ENCODE measurements at regions not wholly inside any gene's neighbourhood (a gene's known extent, or its start where the extent isn't known, plus 50 kb on each side); places are given as distances from the start of the nearest gene placed in this dataset.
A peak's percentile ranks its signal among the peaks of the same experiment; 100 is the strongest.

DNA sequence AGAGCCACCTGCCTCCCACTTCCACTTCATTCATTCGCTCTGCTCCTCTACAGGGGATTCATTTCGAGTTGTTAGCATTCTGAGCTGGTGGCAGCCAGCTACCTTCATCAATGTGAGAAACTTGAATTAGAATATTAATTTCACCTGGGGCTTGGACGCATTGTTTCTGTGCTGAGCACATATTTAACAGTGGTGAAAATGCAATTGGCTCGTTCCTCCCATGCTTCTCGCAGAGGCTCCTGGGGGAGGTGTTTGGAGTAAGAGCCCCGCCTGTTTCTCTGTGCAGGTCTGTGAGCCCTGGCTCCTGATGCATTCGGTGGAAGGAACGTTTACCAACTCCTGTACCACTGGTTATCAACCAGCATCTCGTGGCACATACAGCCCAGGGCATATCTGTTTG, 141.5 kb downstream of the AACS start:
- Histone ChIP-seq H3K4me1 (ENCODE audit: control insufficient read depth in 2 of 3, insufficient read depth in 2 of 3, low read depth in 1 of 3, low read length in 3 of 3) (no peaks in the 10 kb centered on the region), H3K9me3 (ENCODE audit: control insufficient read depth in 2 of 3, insufficient read depth in 1 of 3, low read length in 3 of 3) (no peaks in the 10 kb centered on the region), H3K27me3 (ENCODE audit: control insufficient read depth, insufficient read depth, low read length) (no peaks in the 10 kb centered on the region), H3K9ac (ENCODE audit: low read length in 3 of 3) (no peak overlapping the region), H3K4me3 (ENCODE audit: low read length in 3 of 3) (no peak overlapping the region), H3K36me3 (ENCODE audit: control insufficient read depth in 2 of 3, insufficient read depth in 3 of 3, low read length in 3 of 3) (no peaks in the 10 kb centered on the region), H3K27ac (ENCODE audit: low read depth in 2 of 2, low read length in 2 of 2) (no peak overlapping the region)
- TF ChIP-seq, protein P1, sequence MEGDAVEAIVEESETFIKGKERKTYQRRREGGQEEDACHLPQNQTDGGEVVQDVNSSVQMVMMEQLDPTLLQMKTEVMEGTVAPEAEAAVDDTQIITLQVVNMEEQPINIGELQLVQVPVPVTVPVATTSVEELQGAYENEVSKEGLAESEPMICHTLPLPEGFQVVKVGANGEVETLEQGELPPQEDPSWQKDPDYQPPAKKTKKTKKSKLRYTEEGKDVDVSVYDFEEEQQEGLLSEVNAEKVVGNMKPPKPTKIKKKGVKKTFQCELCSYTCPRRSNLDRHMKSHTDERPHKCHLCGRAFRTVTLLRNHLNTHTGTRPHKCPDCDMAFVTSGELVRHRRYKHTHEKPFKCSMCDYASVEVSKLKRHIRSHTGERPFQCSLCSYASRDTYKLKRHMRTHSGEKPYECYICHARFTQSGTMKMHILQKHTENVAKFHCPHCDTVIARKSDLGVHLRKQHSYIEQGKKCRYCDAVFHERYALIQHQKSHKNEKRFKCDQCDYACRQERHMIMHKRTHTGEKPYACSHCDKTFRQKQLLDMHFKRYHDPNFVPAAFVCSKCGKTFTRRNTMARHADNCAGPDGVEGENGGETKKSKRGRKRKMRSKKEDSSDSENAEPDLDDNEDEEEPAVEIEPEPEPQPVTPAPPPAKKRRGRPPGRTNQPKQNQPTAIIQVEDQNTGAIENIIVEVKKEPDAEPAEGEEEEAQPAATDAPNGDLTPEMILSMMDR (IDR thresholded peaks at IDR 0.05; ENCODE audit: borderline replicate concordance, extremely low read depth, insufficient read depth), result no peak
- intact Hi-C loops (cut with DNase I), result no loop called here
- DNase-seq (no peak), FAIRE-seq (no peak)

DNA sequence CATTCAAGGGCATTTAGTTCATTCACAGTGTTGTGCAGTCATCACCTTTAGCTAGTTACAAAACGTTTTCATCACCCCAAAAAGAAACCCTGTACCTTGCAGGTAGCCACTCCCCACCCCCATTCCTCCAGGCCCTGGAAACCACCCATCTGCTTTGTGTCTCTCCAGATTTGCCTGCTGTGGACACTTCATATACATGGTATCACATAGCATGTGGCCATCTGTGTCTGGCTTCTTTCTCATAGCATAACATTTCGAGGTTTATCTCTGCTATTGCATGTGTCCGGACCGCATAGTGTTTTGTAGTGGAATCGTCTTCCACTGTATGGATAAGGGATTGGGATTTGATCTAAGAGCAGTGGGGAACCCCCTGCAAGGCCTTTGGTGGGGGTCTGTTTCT, 143.1 kb downstream of the AACS start:
- H3K9ac ChIP-seq (ENCODE audit: low read length in 3 of 3), result no peak overlapping the region
- no peak overlapping the region for H3K4me3 ChIP-seq (ENCODE audit: low read length in 3 of 3)
- H3K9me3 ChIP-seq (ENCODE audit: control insufficient read depth in 2 of 3, insufficient read depth in 1 of 3, low read length in 3 of 3), result no peaks in the 10 kb centered on the region
- DNase-seq (no peak), FAIRE-seq (no peak)
- no peaks in the 10 kb centered on the region for H3K27me3 ChIP-seq (ENCODE audit: control insufficient read depth, insufficient read depth, low read length)
- H3K4me1 ChIP-seq (ENCODE audit: control insufficient read depth in 2 of 3, insufficient read depth in 2 of 3, low read depth in 1 of 3, low read length in 3 of 3), result no peaks in the 10 kb centered on the region
- H3K27ac ChIP-seq (ENCODE audit: low read depth in 2 of 2, low read length in 2 of 2), result no peak overlapping the region
- intact Hi-C loops (cut with DNase I), result no loop called here
- H3K36me3 ChIP-seq (ENCODE audit: control insufficient read depth in 2 of 3, insufficient read depth in 3 of 3, low read length in 3 of 3), result no peaks in the 10 kb centered on the region
- TF ChIP-seq, protein P1 (IDR thresholded peaks at IDR 0.05; ENCODE audit: borderline replicate concordance, extremely low read depth, insufficient read depth), result no peak

DNA sequence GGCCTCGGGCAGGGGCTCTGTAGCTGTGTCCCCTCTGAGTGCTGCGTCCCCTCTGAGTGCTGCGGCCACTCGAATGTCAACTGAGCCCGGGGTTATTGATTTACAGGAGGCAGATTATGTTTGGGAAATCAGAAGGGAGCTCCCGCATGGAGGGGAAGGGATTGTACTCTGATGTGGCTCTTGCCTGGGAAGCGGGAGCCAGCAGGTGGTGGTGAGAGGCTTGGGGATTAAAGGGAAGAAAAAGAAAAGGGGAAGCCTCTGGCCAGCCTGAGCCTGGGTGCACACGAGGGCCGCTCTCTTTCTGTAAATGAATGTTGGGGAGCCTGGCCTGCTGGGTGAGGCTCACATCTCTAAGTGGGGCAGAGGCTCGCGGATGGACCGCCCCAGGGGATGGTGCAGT, 143.7 kb downstream of the AACS start:
- Histone ChIP-seq H3K9ac (ENCODE audit: low read length in 3 of 3) (no peak overlapping the region), H3K9me3 (ENCODE audit: control insufficient read depth in 2 of 3, insufficient read depth in 1 of 3, low read length in 3 of 3) (no peaks in the 10 kb centered on the region), H3K27me3 (ENCODE audit: control insufficient read depth, insufficient read depth, low read length) (no peaks in the 10 kb centered on the region), H3K36me3 (ENCODE audit: control insufficient read depth in 2 of 3, insufficient read depth in 3 of 3, low read length in 3 of 3) (no peaks in the 10 kb centered on the region), H3K4me1 (ENCODE audit: control insufficient read depth in 2 of 3, insufficient read depth in 2 of 3, low read depth in 1 of 3, low read length in 3 of 3) (no peaks in the 10 kb centered on the region), H3K4me3 (ENCODE audit: low read length in 3 of 3) (no peak overlapping the region), H3K27ac (ENCODE audit: low read depth in 2 of 2, low read length in 2 of 2) (no peak overlapping the region)
- TF ChIP-seq, protein P1 (IDR thresholded peaks at IDR 0.05; ENCODE audit: borderline replicate concordance, extremely low read depth, insufficient read depth), result no peak
- peak in 2 of 5 donors; percentile 7 to 17 for DNase-seq
- intact Hi-C loops (cut with DNase I), result no loop called here
- FAIRE-seq, result no peak

DNA sequence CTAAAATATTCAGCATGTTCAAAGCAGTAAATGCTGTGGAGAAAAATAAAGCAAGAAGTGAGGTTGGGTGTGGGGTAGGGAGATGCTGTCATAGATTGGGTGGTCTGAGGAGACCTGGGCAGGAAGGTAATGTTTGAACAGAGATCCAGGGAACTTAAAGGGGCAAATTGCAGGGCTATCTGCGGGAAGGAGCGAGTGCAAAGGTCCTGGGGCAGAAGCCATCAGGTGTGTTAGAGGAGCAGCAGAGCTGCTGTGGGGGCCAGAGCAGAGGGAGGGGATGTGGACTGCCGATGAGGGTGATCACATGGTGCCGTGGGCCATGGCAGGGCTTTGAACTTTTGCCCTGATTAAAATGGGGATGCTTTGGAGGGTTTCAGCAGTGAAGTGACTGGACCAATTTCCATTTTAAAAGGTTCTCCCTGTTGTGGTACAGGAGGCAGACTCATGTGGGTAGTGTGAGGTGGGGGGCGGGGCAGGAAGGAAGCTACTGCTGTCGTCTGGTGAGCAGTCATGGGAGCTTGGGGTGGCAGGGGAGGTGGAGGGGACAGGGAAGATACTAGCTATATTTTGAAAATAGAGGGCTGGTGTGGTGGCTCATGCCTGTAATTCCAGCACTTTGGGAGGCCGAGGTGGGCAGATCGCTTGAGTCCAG, 145.0 kb downstream of the AACS start:
- Histone ChIP-seq H3K36me3 (ENCODE audit: control insufficient read depth in 2 of 3, insufficient read depth in 3 of 3, low read length in 3 of 3) (no peaks in the 10 kb centered on the region), H3K9ac (ENCODE audit: low read length in 3 of 3) (no peak overlapping the region), H3K4me3 (ENCODE audit: low read length in 3 of 3) (no peak overlapping the region), H3K27ac (ENCODE audit: low read depth in 2 of 2, low read length in 2 of 2) (no peak overlapping the region), H3K9me3 (ENCODE audit: control insufficient read depth in 2 of 3, insufficient read depth in 1 of 3, low read length in 3 of 3) (no peaks in the 10 kb centered on the region), H3K27me3 (ENCODE audit: control insufficient read depth, insufficient read depth, low read length) (no peaks in the 10 kb centered on the region), H3K4me1 (ENCODE audit: control insufficient read depth in 2 of 3, insufficient read depth in 2 of 3, low read depth in 1 of 3, low read length in 3 of 3) (no peaks in the 10 kb centered on the region)
- intact Hi-C loops (cut with DNase I), result no loop called here
- no peak for FAIRE-seq
- DNase-seq, result peak in 1 of 5 donors; percentile 32
- TF ChIP-seq, protein P1 (IDR thresholded peaks at IDR 0.05; ENCODE audit: borderline replicate concordance, extremely low read depth, insufficient read depth), result no peak
